ENCODE measurements at regions not wholly inside any gene's neighbourhood (a gene's known extent, or its start where the extent isn't known, plus 50 kb on each side); places are given as distances from the start of the nearest gene placed in this dataset.

DNA sequence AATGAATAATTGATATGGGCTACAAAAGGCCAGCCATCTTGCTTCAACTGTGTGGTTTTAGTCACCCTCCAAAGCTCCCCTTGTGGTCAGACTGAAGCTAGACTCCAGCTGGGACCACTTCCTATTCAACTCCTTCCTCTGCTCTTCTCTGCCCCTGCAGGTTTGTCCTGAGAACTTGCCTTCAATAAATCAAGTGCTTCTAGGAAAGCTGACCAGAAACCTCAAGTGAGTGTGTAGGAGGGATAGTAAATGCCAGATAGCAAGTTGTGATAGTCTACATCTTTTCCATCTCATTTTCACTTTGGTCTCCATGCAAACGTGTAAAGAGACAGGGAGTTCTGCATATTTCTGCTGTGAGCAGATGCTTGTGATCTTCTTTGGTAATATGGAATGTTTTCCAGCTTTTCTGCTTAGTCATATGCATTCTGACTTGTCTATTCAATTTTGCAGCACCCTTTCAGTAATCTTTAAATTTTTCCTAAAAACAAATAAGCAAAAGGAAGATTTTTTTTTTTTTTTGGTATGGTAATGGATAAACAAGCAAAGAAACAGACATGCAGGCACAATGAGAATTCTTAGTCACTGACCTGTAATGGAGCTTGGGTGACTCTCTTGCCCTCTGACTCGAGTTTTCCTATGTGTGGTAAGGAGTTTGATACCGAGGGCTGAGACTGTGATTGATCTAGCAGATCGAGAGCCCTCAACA lies 201.3 kb upstream of the BTBD3 start:
- Histone ChIP-seq H2BK120ac (ENCODE audit: low read depth, low read length) (peak overlapping the region; percentile 93), H2AK5ac (ENCODE audit: low read depth, low read length) (0 out of 2 replicates have a peak overlapping the region, but pooled peaks have one; percentile 2), H3K79me1 (ENCODE audit: low read depth in 1 of 2, low read length in 2 of 2) (no peaks in the 10 kb centered on the region), H3K4me2 (ENCODE audit: low read depth, low read length) (peak overlapping the region; percentile 56; the same call in 1 of the 2 replicates), H2AFZ (replicated peaks; ENCODE audit: low read length, poor library complexity) (peak overlapping the region; percentile 24), H2BK15ac (ENCODE audit: low read depth, low read length) (peak overlapping the region; percentile 22; the same call in 1 of the 3 replicates), H2AK9ac (replicated peaks; ENCODE audit: low read depth, low read length, poor library complexity) (no peak overlapping the region), H3K27me3 (ENCODE audit: control insufficient read depth, insufficient read depth, low read length) (peaks cover 5% of the 10 kb centered on the region; the same call in 1 of the 2 replicates), H3K56ac (ENCODE audit: extremely low read depth, insufficient read depth, low read length) (peak overlapping the region; percentile 68; the same call in 1 of the 2 replicates), H3K4me1 (ENCODE audit: control insufficient read depth, insufficient read depth, low read length) (peaks cover 8% of the 10 kb centered on the region; the same call in 1 of the 2 replicates), H4K20me1 (ENCODE audit: insufficient read depth, low read length) (no peaks in the 10 kb centered on the region), H3K27ac (ENCODE audit: insufficient read depth, low read length) (peak overlapping the region; percentile 31; the same call in 1 of the 2 replicates), H3K9ac (ENCODE audit: low read depth, low read length) (no peak overlapping the region; the same call in 1 of the 2 replicates), H2BK5ac (ENCODE audit: low read depth, low read length, poor library complexity, severe bottlenecking) (peak overlapping the region; percentile 78), H3K9me1 (ENCODE audit: insufficient read depth, low read length) (no peaks in the 10 kb centered on the region), H3K23ac (ENCODE audit: low read depth, low read length) (peak overlapping the region; percentile 10; the same call in 1 of the 2 replicates), H2BK20ac (ENCODE audit: low read depth, low read length) (peak overlapping the region; percentile 94), H4K5ac (ENCODE audit: low read depth, low read length) (peak overlapping the region; percentile 75; the same call in 1 of the 2 replicates), H3K36me3 (ENCODE audit: control insufficient read depth, insufficient read depth, low read length) (no peaks in the 10 kb centered on the region), H3K18ac (ENCODE audit: low read depth, low read length) (peak overlapping the region; percentile 96; the same call in 1 of the 2 replicates), H3K9me3 (ENCODE audit: control insufficient read depth, insufficient read depth, low read length) (no peaks in the 10 kb centered on the region), H4K8ac (ENCODE audit: low read depth in 2 of 2, low read length in 2 of 2) (peak overlapping the region; percentile 68 to 81; a peak in 3 of 4 replicates), H4K91ac (ENCODE audit: insufficient read depth, low read depth, low read length) (peak overlapping the region; percentile 81), H3K4ac (ENCODE audit: low read depth, low read length) (peak overlapping the region; percentile 81), H3K4me3 (ENCODE audit: insufficient read depth, low read depth, low read length) (no peak overlapping the region), H3K14ac (replicated peaks; ENCODE audit: low read depth, low read length) (no peak overlapping the region; the same call in 1 of the 2 replicates)
- WGBS, 2 experiments (ENCODE audit: extremely low coverage in 2 of 2, insufficient read length in 1 of 2): 0% methylated on average over 1 of the region's 4 CpGs; no CpG with 5 or more reads in 1 of the 2 experiments
- DNase-seq: peak; percentile 90
- ChIA-PET POLR2A (ENCODE audit: unreplicated experiment) (interaction anchor here (0.6 to 0.7 kb wide), 2 partner anchors 18 to 495 kb away, joined by 3 to 4 read pairs; no protein-coding TSS in a partner anchor), CTCF (interaction anchor here (0.6 to 1.6 kb wide), 12 partner anchors 9 to 1139 kb away, joined by 3 to 8 read pairs (median 4); no protein-coding TSS in a partner anchor)
- peak; percentile 86 for ATAC-seq (ENCODE audit: low read depth)
- in situ Hi-C loops (cut with MboI; ENCODE audit: low sequenced_read_pairs) (no loop called here), dilution Hi-C loops (cut with HindIII; ENCODE audit: low sequenced_read_pairs, unreplicated experiment) (no loop called here), intact Hi-C loops (cut with micrococcal nuclease) (loop anchor here (1.0 to 5.0 kb wide), 3 partner anchors 91 to 201 kb away; partner anchors contain the start of gene BTBD3)
- TF ChIP-seq RAD21 (IDR thresholded peaks at IDR 0.05; ENCODE audit: low read length) (peak; percentile 36; the same call in 1 of the 2 replicates), FOS (IDR thresholded peaks at IDR 0.05; ENCODE audit: low read depth, low read length) (0 out of 2 replicates have a peak, but pooled peaks have one; percentile 6), CHD1 (IDR thresholded peaks at IDR 0.05; ENCODE audit: low read depth, low read length) (no peak), BHLHE40 (IDR thresholded peaks at IDR 0.05; ENCODE audit: low read depth, low read length) (peak; percentile 47; the same call in 1 of the 2 replicates), MAFK (IDR thresholded peaks at IDR 0.05; ENCODE audit: low read depth, low read length) (peak; percentile 52), CEBPB (IDR thresholded peaks at IDR 0.05; ENCODE audit: low read depth, low read length) (no peak), SMC3 (IDR thresholded peaks at IDR 0.05; ENCODE audit: low read depth, low read length) (peak; percentile 32; the same call in 1 of the 2 replicates), NFE2L2 (IDR thresholded peaks at IDR 0.05; ENCODE audit: low read depth, low read length) (peak; percentile 84), MXI1 (IDR thresholded peaks at IDR 0.05; ENCODE audit: borderline replicate concordance, low read depth, low read length) (no peak)
- TF ChIP-seq, protein P1, sequence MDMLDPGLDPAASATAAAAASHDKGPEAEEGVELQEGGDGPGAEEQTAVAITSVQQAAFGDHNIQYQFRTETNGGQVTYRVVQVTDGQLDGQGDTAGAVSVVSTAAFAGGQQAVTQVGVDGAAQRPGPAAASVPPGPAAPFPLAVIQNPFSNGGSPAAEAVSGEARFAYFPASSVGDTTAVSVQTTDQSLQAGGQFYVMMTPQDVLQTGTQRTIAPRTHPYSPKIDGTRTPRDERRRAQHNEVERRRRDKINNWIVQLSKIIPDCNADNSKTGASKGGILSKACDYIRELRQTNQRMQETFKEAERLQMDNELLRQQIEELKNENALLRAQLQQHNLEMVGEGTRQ (IDR thresholded peaks at IDR 0.05; ENCODE audit: low read depth, low read length): no peak
- TF ChIP-seq, protein P2, sequence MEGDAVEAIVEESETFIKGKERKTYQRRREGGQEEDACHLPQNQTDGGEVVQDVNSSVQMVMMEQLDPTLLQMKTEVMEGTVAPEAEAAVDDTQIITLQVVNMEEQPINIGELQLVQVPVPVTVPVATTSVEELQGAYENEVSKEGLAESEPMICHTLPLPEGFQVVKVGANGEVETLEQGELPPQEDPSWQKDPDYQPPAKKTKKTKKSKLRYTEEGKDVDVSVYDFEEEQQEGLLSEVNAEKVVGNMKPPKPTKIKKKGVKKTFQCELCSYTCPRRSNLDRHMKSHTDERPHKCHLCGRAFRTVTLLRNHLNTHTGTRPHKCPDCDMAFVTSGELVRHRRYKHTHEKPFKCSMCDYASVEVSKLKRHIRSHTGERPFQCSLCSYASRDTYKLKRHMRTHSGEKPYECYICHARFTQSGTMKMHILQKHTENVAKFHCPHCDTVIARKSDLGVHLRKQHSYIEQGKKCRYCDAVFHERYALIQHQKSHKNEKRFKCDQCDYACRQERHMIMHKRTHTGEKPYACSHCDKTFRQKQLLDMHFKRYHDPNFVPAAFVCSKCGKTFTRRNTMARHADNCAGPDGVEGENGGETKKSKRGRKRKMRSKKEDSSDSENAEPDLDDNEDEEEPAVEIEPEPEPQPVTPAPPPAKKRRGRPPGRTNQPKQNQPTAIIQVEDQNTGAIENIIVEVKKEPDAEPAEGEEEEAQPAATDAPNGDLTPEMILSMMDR (conservative IDR thresholded peaks at IDR 0.05; ENCODE audit: low read depth, low read length): peak; percentile 68
- no TSS peak for BruUV-seq (replicated peaks)
